Parathyroid adenoma (tissue), 2 donors: ENCODE measurements at regions not wholly inside any gene's neighbourhood (a gene's known extent, or its start where the extent isn't known, plus 50 kb on each side); places are given as distances from the start of the nearest gene placed in this dataset.
"Not testable (repeated sequence)": the region's sequence is repeated elsewhere in the genome, so short reads cannot be mapped to it uniquely, and the experiment has no call there.

Source experiments
- H2AFZ ChIP-seq: fragments of 300-600 bp; sonication (generic); one replicate; pipeline ENCODE4 v1.7.0; 2017; ENCODE audit warnings: antibody characterized with exemption, mild to moderate bottlenecking
- H3K27ac ChIP-seq: fragments of 300-600 bp; sonication (generic); one replicate; pipeline ENCODE4 v1.7.0; 2017
- H3K27me3 ChIP-seq: fragments of 300-600 bp; sonication (generic); one replicate; pipeline ENCODE4 v1.7.0; 2017; ENCODE audit warnings: low read length; ENCODE audit not compliant: control insufficient read depth, insufficient read depth
- H3K36me3 ChIP-seq: fragments of 300-600 bp; sonication (generic); one replicate; pipeline ENCODE4 v1.7.0; 2017; ENCODE audit warnings: low read length; ENCODE audit not compliant: control insufficient read depth, insufficient read depth
- H3K4me1 ChIP-seq: fragments of 300-600 bp; sonication (generic); one replicate; pipeline ENCODE4 v1.7.0; 2017; ENCODE audit warnings: control low read depth
- H3K4me2 ChIP-seq: fragments of 300-600 bp; sonication (generic); one replicate; pipeline ENCODE4 v1.7.0; 2017; ENCODE audit warnings: low read length
- H3K4me3 ChIP-seq: fragments of 300-600 bp; sonication (generic); one replicate; pipeline ENCODE4 v1.7.0; 2017; ENCODE audit warnings: low read depth, low read length
- H3K79me2 ChIP-seq: fragments of 300-600 bp; sonication (generic); one replicate; pipeline ENCODE4 v1.7.0; 2017; ENCODE audit warnings: control low read depth
- H3K9ac ChIP-seq: fragments of 300-600 bp; sonication (generic); one replicate; pipeline ENCODE4 v1.7.0; 2017; ENCODE audit warnings: mild to moderate bottlenecking
- H3K9me3 ChIP-seq: fragments of 300-600 bp; sonication (generic); one replicate; pipeline ENCODE4 v1.7.0; 2017; ENCODE audit warnings: low read length; ENCODE audit not compliant: control insufficient read depth
- TF ChIP-seq, protein P1 (sequence below): fragments of 300-600 bp; sonication (generic); IDR thresholded peaks from one replicate; pipeline ENCODE4 v1.7.0; 2017; ENCODE audit warnings: antibody characterized with exemption, mild to moderate bottlenecking
- donor health status: primary hyperparathyroidism.

DNA sequence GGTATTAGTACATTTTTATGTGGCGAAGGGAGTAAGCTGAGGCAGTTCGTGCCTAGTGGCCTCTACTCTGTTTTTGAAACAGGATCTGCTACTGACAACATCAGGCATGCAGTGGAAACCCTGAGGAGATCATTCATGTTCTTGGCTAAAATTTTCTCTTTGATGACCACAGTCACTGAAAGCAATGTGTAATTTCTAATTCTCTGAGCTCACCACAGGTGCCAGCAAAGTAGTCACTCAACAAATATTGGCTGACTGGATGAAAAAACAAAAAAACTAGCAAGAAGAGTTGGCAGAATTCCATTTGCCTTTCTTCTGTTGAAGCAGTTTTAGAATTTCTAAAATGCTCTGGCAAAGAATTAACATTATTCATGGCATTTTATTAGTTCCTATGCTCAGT lies 176.5 kb upstream of the KCTD7 start:
- no peak overlapping the region for H3K27ac ChIP-seq
- H2AFZ ChIP-seq, result no peak overlapping the region
- no peaks in the 10 kb centered on the region for H3K79me2 ChIP-seq
- H3K4me2 ChIP-seq, result no peak overlapping the region
- H3K36me3 ChIP-seq, result no peaks in the 10 kb centered on the region
- H3K4me1 ChIP-seq, result no peaks in the 10 kb centered on the region
- no peaks in the 10 kb centered on the region for H3K9me3 ChIP-seq
- no peaks in the 10 kb centered on the region for H3K27me3 ChIP-seq
- H3K4me3 ChIP-seq, result no peak overlapping the region
- H3K9ac ChIP-seq, result no peak overlapping the region
- TF ChIP-seq, protein P1, sequence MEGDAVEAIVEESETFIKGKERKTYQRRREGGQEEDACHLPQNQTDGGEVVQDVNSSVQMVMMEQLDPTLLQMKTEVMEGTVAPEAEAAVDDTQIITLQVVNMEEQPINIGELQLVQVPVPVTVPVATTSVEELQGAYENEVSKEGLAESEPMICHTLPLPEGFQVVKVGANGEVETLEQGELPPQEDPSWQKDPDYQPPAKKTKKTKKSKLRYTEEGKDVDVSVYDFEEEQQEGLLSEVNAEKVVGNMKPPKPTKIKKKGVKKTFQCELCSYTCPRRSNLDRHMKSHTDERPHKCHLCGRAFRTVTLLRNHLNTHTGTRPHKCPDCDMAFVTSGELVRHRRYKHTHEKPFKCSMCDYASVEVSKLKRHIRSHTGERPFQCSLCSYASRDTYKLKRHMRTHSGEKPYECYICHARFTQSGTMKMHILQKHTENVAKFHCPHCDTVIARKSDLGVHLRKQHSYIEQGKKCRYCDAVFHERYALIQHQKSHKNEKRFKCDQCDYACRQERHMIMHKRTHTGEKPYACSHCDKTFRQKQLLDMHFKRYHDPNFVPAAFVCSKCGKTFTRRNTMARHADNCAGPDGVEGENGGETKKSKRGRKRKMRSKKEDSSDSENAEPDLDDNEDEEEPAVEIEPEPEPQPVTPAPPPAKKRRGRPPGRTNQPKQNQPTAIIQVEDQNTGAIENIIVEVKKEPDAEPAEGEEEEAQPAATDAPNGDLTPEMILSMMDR, result no peak

DNA sequence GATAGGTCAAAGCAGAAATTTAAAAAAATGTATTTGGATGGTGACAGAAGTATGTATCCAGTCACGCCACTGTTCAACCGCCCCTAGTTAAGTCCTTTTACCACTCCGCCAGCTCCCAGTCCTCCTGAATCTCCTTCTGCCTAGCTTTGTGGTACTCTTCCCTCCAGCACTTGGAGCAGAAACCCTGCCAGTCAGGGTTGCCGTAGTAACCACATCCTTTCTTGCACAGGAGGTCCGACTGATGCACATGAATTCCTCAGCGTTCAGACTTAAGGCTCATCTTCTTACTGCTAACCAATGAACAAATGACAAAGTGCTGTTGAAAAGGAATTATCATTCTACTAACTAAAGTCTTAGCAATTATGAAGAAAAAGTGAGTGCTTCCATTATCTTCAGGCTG lies 175.3 kb upstream of the KCTD7 start:
- no peak overlapping the region for H3K27ac ChIP-seq
- no peaks in the 10 kb centered on the region for H3K36me3 ChIP-seq
- no peaks in the 10 kb centered on the region for H3K4me1 ChIP-seq
- no peaks in the 10 kb centered on the region for H3K79me2 ChIP-seq
- no peaks in the 10 kb centered on the region for H3K27me3 ChIP-seq
- no peak overlapping the region for H2AFZ ChIP-seq
- H3K9ac ChIP-seq, result no peak overlapping the region
- H3K4me3 ChIP-seq, result no peak overlapping the region
- TF ChIP-seq, protein P1, result no peak
- no peak overlapping the region for H3K4me2 ChIP-seq
- no peaks in the 10 kb centered on the region for H3K9me3 ChIP-seq

DNA sequence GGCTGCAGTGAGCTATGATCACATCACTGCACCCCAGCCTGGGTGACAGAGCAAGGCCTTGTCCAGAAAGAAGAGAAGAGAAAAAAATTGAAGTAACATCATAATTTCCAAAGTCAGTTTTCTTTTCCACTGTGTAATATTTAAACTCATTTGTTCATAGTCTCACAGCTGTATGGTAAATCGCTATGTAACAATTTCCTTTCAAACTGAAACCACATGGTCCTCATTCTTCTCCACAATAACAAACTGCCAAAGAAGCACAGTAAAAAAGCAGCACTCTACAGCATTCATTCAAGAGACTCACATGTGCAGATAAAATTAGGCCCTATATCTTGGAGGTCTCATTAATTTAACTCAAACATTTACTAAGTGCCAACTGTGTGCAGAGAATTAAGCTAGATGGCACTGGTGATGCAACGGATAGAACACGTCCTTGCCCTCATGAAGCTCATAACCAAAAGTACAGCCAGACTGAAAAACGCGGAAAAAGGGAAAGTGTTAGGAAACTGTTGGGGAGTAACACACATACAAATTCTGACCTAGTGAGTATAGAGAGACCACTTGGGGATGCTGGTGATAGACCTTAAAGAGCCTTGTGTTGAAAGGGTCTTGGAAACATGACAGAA lies 174.0 kb upstream of the KCTD7 start:
- no peaks in the 10 kb centered on the region for H3K27me3 ChIP-seq
- no peak overlapping the region for H3K9ac ChIP-seq
- no peak overlapping the region for H3K4me3 ChIP-seq
- H3K36me3 ChIP-seq, result no peaks in the 10 kb centered on the region
- no peaks in the 10 kb centered on the region for H3K9me3 ChIP-seq
- no peaks in the 10 kb centered on the region for H3K4me1 ChIP-seq
- TF ChIP-seq, protein P1, result no peak
- no peak overlapping the region for H2AFZ ChIP-seq
- H3K27ac ChIP-seq, result no peak overlapping the region
- no peaks in the 10 kb centered on the region for H3K79me2 ChIP-seq
- H3K4me2 ChIP-seq, result no peak overlapping the region

DNA sequence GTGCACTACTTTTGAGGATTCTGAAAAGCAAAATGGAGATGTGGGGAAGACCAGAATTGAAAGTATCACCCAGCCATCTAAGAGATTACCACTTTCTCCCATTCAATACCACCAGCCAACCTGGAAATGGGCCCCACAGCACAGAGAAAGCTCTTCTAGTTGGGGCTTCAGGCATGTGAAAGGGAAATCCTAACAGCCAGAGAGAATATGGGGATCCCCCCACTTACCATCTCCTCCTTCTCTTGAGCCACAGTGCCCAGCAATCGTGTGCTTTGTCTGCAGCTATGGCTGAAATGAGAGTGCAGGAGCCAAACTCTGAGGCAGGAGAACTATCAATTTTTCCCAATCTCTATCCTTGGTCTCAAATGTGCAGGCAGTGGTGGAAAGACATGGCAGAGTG lies 173.2 kb upstream of the KCTD7 start:
- not testable (repeated sequence) for H3K36me3 ChIP-seq, H3K79me2 ChIP-seq, H3K27me3 ChIP-seq, H3K9ac ChIP-seq, H3K4me2 ChIP-seq, H2AFZ ChIP-seq, H3K4me1 ChIP-seq, H3K27ac ChIP-seq, H3K9me3 ChIP-seq, H3K4me3 ChIP-seq

DNA sequence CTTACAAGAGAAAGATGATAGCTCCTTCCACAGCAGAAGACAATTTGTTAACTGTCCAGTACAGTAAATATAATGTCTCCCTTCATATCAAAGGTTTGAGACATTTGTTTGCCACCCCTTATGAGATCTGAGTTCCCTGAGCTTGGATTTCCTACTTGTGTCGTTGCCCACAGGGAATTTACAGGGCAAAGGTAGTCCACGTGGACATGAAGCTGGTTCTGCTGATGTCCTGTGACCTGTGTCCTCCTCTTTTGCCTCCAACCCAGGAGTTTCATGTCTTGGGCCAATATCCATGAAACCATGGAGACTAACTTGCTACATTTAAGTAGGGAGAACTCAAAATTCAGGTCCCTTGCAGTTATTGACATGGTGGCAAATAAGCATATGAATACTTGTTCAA lies 172.2 kb upstream of the KCTD7 start:
- H3K4me3 ChIP-seq, H3K4me2 ChIP-seq, H3K27me3 ChIP-seq, H3K9me3 ChIP-seq, H3K79me2 ChIP-seq, H2AFZ ChIP-seq, H3K36me3 ChIP-seq, H3K9ac ChIP-seq, H3K4me1 ChIP-seq, H3K27ac ChIP-seq: not testable (repeated sequence)

DNA sequence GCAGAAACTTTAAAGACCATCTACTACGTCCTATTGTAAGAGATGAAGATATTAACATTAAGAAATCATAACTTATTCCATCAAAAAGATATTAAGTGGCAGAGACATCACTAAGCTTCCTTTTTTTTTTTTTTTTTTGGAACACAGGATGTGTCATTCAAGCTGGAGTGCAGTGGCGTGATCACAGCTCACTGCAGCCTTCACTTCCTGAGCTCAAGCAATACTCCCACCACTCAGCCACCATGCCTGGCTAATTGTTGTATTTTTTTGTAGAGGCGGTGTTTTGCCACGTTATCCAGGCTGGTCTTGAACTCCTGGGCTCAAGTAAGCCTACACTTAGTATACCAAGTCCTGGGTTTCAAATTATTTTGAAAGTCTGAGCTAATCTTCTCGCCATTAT lies 169.7 kb upstream of the KCTD7 start:
- H3K9ac ChIP-seq, H3K36me3 ChIP-seq, H3K4me1 ChIP-seq, H3K27me3 ChIP-seq, H3K4me2 ChIP-seq, H3K27ac ChIP-seq, H2AFZ ChIP-seq, H3K79me2 ChIP-seq, H3K4me3 ChIP-seq, H3K9me3 ChIP-seq: not testable (repeated sequence)

DNA sequence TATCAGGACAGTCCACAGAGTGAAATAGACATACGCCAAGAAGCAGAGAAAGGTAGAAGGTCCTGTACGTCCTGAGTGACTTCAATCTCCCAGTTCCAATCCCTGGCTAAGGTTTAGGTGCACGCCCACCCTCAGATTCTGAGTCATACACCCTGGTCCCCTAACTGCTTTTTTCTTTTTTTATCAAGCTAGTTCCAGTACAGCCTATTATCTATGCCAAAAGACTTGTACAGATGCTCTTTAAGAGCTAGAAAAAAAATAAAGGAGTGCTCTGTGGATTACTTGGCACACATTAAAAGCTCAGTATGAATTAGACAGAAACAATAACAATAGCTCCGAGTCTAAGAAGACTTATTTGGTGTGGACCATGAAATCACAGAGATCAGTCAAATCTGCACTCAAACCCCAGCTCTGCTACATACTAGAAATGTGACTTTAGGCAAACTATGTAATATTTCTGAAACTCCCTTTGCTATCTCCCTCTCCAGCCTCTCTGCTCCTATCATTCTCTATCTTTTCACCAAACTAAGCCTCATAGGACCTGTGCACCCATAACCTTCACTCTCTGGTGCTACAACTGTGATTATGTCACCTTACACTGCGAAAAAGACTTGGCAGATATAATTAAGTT lies 168.8 kb upstream of the KCTD7 start:
- not testable (repeated sequence) for H3K4me2 ChIP-seq, H3K4me1 ChIP-seq, H3K27ac ChIP-seq, H3K9me3 ChIP-seq, H3K79me2 ChIP-seq, H3K36me3 ChIP-seq, H3K4me3 ChIP-seq, H2AFZ ChIP-seq, H3K27me3 ChIP-seq, H3K9ac ChIP-seq
